Testis (tissue), 2 donors: ENCODE measurements at regions not wholly inside any gene's neighbourhood (a gene's known extent, or its start where the extent isn't known, plus 50 kb on each side); places are given as distances from the start of the nearest gene placed in this dataset.

Experiments
- DNase-seq: peaks from one replicate; pipeline ENCODE4 v3.0.0-alpha.2; 2019
- H3K27ac ChIP-seq, 2 donors: fragments of 200-600 bp; sonication (generic); one replicate each; pipeline ENCODE4 v1.5.1; 2019
- H3K27me3 ChIP-seq: fragments of 200-600 bp; sonication (generic); one replicate; pipeline ENCODE4 v1.5.1; 2019
- H3K36me3 ChIP-seq: fragments of 200-600 bp; sonication (generic); one replicate; pipeline ENCODE4 v1.5.1; 2017; ENCODE audit warnings: low read depth; ENCODE audit errors: missing control alignments
- H3K4me1 ChIP-seq: fragments of 200-600 bp; sonication (generic); one replicate; pipeline ENCODE4 v1.5.1; 2019
- H3K4me3 ChIP-seq, 2 donors: fragments of 200-600 bp; sonication (generic); one replicate each; pipeline ENCODE4 v1.5.1; 2017 to 2019
- H3K9me3 ChIP-seq: fragments of 200-600 bp; sonication (generic); one replicate; pipeline ENCODE4 v1.5.1; 2017
- POLR2A ChIP-seq: fragments of 450-650 bp; IDR thresholded peaks from one replicate; pipeline ENCODE4 v1.6.1; 2017; ENCODE audit warnings: antibody characterized with exemption, mild to moderate bottlenecking, moderate library complexity
- WGBS, 2 donors: methylation state at CpG; one replicate each; pipeline ENCODE4 v1.1.5; 2018; 5-methylcytosine and 5-hydroxymethylcytosine counted together
- intact Hi-C: fragments of 100-400 bp; cut with DNase I; formaldehyde crosslinking; loops from one replicate; pipeline ENCODE4 v1.15.1; 2023; ENCODE audit warnings: low total_unique reads
- TF ChIP-seq, protein P1 (sequence below), 3 experiments: fragments of 450-650 bp in 2 of 3; fragments of 200-600 bp in 1 of 3; sonication (generic) in 1 of 3; IDR thresholded peaks; one replicate each; pipeline ENCODE4 v1.5.1; 2016 to 2019; ENCODE audit warnings: antibody characterized with exemption in 3 of 3, mild to moderate bottlenecking in 2 of 3, moderate library complexity in 1 of 3

DNA sequence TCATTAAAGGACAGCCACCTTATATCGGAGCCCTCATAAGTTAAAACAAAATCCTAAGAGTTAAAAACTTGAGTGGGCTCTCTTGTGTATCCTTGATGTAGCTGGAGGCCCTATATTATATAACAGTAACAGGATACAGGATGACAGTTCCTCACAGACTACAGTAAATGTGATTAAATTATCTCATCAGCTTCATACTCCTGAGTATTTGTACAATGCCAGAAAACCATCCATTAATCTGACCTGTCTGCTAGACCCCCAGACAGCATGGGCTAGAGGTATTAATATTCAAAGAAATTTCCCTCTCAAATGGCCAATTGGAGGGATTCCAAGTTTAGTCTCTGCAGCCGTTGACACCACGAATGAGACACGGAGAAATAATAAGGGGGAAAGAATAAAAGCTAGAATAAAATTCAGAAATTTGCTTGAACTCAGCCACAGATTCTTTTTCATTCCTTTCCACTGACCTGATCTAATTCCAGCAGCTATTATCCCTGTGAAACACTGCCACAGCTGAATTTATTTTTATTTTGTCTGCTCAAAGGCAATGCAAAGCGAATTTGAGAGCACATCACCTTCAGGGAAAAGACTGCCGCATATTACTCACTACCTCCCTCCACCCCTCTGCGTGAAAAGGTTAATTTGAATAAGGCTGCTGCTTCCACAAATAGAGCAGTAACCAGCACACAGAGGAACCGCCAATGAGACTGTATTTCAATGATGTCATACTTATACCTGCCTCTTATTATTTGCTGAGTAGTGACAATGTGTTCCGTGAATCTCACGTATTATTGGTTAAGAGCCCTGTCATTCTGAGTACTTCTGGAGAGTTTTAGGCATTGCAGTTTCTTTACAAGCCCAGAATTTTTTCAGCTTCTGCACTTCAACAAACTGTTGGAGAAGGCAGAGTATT lies 155.9 kb upstream of the KLF12 start:
- Histone ChIP-seq H3K27ac (peak overlapping the region in 1 of 2 donors; percentile 20), H3K27me3 (no peaks in the 10 kb centered on the region), H3K36me3 (no peaks in the 10 kb centered on the region), H3K4me3 (no peak overlapping the region), H3K9me3 (no peaks in the 10 kb centered on the region), H3K4me1 (peaks cover 8% of the 10 kb centered on the region)
- DNase-seq = peak; percentile 36
- no peak for TF ChIP-seq POLR2A
- TF ChIP-seq, protein P1, sequence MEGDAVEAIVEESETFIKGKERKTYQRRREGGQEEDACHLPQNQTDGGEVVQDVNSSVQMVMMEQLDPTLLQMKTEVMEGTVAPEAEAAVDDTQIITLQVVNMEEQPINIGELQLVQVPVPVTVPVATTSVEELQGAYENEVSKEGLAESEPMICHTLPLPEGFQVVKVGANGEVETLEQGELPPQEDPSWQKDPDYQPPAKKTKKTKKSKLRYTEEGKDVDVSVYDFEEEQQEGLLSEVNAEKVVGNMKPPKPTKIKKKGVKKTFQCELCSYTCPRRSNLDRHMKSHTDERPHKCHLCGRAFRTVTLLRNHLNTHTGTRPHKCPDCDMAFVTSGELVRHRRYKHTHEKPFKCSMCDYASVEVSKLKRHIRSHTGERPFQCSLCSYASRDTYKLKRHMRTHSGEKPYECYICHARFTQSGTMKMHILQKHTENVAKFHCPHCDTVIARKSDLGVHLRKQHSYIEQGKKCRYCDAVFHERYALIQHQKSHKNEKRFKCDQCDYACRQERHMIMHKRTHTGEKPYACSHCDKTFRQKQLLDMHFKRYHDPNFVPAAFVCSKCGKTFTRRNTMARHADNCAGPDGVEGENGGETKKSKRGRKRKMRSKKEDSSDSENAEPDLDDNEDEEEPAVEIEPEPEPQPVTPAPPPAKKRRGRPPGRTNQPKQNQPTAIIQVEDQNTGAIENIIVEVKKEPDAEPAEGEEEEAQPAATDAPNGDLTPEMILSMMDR (IDR thresholded peaks at IDR 0.05) = no peak
- intact Hi-C loops = no loop called here
- 26 to 31% methylated on average over 10 of the region's 10 CpGs for WGBS, 2 donors

DNA sequence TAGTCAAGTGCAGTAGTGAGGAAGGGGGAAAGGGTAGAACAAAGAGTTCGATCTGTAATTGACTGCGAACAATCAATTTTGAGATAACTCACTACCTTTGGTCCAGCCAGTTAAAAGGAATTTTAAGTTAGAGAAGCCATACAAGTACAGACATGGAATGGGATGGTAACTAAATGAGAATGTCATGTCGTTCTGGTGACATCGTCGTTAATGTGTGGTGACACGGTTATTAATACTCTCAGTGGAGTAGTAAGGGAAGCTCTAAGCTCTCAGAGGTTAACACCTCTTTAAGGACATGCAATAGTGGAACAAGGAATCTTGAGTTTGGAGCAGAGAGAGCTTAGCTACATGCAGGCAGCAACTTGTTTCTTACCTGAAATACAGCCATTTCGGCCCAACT lies 154.9 kb upstream of the KLF12 start:
- H3K27me3 ChIP-seq = no peaks in the 10 kb centered on the region
- WGBS, 2 donors = 70 to 88% methylated on average over 7 of the region's 7 CpGs
- peaks cover 8% of the 10 kb centered on the region for H3K4me1 ChIP-seq

DNA sequence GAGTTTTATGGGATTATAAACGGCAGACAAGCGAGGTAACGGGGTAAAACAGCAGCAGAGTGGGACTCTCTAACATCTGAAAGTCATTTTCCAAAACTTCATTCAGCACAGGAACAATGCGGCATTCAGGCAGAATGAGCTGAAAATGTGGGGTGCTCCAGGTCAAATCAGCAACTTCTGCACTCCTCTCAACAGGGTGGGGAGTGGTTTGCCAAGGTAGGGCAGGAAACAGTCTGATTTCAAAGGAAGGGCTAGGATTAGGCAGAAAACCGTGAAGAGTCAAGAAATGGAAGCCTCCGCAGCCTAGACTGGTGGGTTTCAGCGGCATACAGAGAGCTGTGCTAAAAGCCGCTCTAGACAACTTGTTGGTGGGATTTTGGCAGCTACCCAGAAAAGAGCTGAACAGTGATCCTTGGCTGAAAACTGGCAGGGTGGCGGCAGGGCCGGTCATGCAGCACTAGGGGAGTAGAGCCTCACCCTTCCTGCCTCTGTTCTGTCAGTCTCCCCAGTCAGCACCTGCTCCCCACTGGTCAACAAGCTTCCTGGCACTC lies 154.2 kb upstream of the KLF12 start:
- Histone ChIP-seq H3K9me3 (no peaks in the 10 kb centered on the region), H3K4me3 (peak overlapping the region in 1 of 2 donors; percentile 21), H3K27me3 (no peaks in the 10 kb centered on the region), H3K4me1 (peaks cover 8% of the 10 kb centered on the region), H3K36me3 (no peaks in the 10 kb centered on the region), H3K27ac (no peak overlapping the region)
- TF ChIP-seq POLR2A = no peak
- TF ChIP-seq, protein P1 (IDR thresholded peaks at IDR 0.05) = no peak
- WGBS, 2 donors = 26 to 53% methylated on average over 10 of the region's 10 CpGs
- intact Hi-C loops = no loop called here
- no peak for DNase-seq

More for the DNA sequence above, 154.9 kb upstream of the KLF12 start:
- no peak overlapping the region for H3K27ac ChIP-seq
- no peak for TF ChIP-seq POLR2A
- TF ChIP-seq, protein P1 (IDR thresholded peaks at IDR 0.05) = no peak
- DNase-seq = no peak
- H3K36me3 ChIP-seq = no peaks in the 10 kb centered on the region
- no peaks in the 10 kb centered on the region for H3K9me3 ChIP-seq
- no peak overlapping the region for H3K4me3 ChIP-seq
- intact Hi-C loops = no loop called here

DNA sequence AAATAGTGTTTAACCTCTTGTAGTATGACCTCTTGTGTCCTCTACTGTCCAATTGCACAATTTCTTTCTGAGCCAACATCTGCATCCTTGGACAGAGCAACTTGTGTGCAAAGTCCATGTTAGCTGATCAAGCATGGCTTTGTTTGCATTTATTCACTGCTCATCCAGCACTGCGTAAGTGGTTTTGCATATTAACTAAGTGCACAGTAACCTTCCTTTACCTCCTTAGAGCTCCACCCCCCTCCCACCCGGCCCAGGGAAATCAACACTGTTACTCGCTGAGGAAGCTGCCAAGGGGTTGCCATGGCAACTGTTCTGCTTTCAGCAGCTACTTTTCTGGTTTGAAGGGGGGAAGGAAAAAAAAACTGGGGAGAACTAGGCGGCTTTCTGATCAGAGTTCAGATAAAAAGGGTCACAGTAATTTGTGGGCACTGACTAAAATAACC lies 153.5 kb upstream of the KLF12 start:
- intact Hi-C loops = no loop called here
- H3K4me3 ChIP-seq = peak overlapping the region in 1 of 2 donors; percentile 21
- H3K36me3 ChIP-seq = no peaks in the 10 kb centered on the region
- H3K4me1 ChIP-seq = peaks cover 8% of the 10 kb centered on the region
- 7 to 11% methylated on average over 4 of the region's 4 CpGs for WGBS, 2 donors
- H3K9me3 ChIP-seq = no peaks in the 10 kb centered on the region
- no peak for TF ChIP-seq POLR2A
- TF ChIP-seq, protein P1 (IDR thresholded peaks at IDR 0.05) = no peak
- H3K27me3 ChIP-seq = no peaks in the 10 kb centered on the region
- peak; percentile 77 for DNase-seq
- H3K27ac ChIP-seq = no peak overlapping the region
